GM21737 (cell line): ENCODE measurements at regions not wholly inside any gene's neighbourhood (a gene's known extent, or its start where the extent isn't known, plus 50 kb on each side); places are given as distances from the start of the nearest gene placed in this dataset.
"Not testable (repeated sequence)": the region's sequence is repeated elsewhere in the genome, so short reads cannot be mapped to it uniquely, and the experiment has no call there.

Experiments used
- ATAC-seq: cut with Tn5 transposase; IDR thresholded peaks from one replicate; pipeline ENCODE4 v1.9.1; 2021; ENCODE audit warnings: mild to moderate bottlenecking, moderate library complexity; ENCODE audit not compliant: unreplicated experiment

- not testable (repeated sequence) for ATAC-seq
These were observed 279.9 kb downstream of the PLS3 start for GRCh38 chrX:115840729-115841409.

GRCh38 chrX:115850986-115851385 is 290.0 kb downstream of the PLS3 start:
- ATAC-seq, result not testable (repeated sequence)

- ATAC-seq, result not testable (repeated sequence)
These were observed 292.3 kb downstream of the PLS3 start for GRCh38 chrX:115853260-115853659.

GRCh38 chrX:115881170-115881569 is 289.4 kb upstream of the AGTR2 start:
- ATAC-seq, result not testable (repeated sequence)

GRCh38 chrX:115884121-115884520 is 286.4 kb upstream of the AGTR2 start:
- not testable (repeated sequence) for ATAC-seq

- ATAC-seq, result not testable (repeated sequence)
These were observed 282.5 kb upstream of the AGTR2 start for GRCh38 chrX:115888041-115888440.

- not testable (repeated sequence) for ATAC-seq
These were observed 282.0 kb upstream of the AGTR2 start for GRCh38 chrX:115888519-115888918.

GRCh38 chrX:115889121-115889890 is 281.2 kb upstream of the AGTR2 start:
- no peak for ATAC-seq

GRCh38 chrX:115892056-115892708 is 278.4 kb upstream of the AGTR2 start:
- ATAC-seq, result no peak

GRCh38 chrX:115892787-115893671 is 277.5 kb upstream of the AGTR2 start:
- peak; percentile 56 for ATAC-seq

- ATAC-seq, result no peak
These were observed 276.5 kb upstream of the AGTR2 start for GRCh38 chrX:115894087-115894486.

GRCh38 chrX:115895678-115896329 is 274.7 kb upstream of the AGTR2 start:
- ATAC-seq, result no peak

- ATAC-seq, result no peak
These were observed 274.2 kb upstream of the AGTR2 start for GRCh38 chrX:115896362-115896761.

GRCh38 chrX:115897956-115898355 is 272.6 kb upstream of the AGTR2 start:
- no peak for ATAC-seq

GRCh38 chrX:115898382-115899001 is 272.1 kb upstream of the AGTR2 start:
- ATAC-seq, result no peak

GRCh38 chrX:115900425-115900824 is 270.1 kb upstream of the AGTR2 start:
- no peak for ATAC-seq

GRCh38 chrX:115901241-115901640 is 269.3 kb upstream of the AGTR2 start:
- no peak for ATAC-seq

GRCh38 chrX:115902995-115903394 is 267.5 kb upstream of the AGTR2 start:
- ATAC-seq, result no peak

- ATAC-seq, result no peak
These were observed 264.3 kb upstream of the AGTR2 start for GRCh38 chrX:115906276-115906675.

GRCh38 chrX:115906881-115907280 is 263.7 kb upstream of the AGTR2 start:
- no peak for ATAC-seq
